Fibroblast of peridontal ligament (primary cell): ENCODE measurements at regions not wholly inside any gene's neighbourhood (a gene's known extent, or its start where the extent isn't known, plus 50 kb on each side); places are given as distances from the start of the nearest gene placed in this dataset.

Experiments used
- DNase-seq: peaks from one replicate; pipeline ENCODE4 v3.0.0-alpha.2; 2010; ENCODE audit errors: extremely low read depth

GRCh38 chr4:157886645-157887044, 286.2 kb downstream of the GASK1B start:
- no peak for DNase-seq

DNA sequence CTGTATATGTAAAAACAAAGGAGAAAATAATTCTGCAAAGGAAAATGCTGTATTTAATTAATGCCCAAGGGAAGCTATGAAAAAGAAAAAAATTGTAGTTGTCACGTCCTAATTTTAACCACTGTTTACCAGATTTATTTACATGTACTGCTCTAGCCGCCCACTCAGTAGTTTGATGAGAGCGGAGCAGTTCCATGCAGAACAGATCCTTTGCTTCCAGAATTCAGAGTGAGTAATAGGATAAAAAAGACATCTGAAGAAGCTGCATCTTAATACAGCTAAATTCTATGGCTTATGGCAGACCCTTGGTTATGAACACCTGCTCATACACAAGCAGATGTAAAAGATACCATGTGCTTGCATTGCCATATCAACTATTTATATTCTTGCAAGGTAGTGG, 287.0 kb downstream of the GASK1B start:
- no peak for DNase-seq

- no peak for DNase-seq
Observed at GRCh38 chr4:157882901-157883300, 289.9 kb downstream of the GASK1B start.

DNA sequence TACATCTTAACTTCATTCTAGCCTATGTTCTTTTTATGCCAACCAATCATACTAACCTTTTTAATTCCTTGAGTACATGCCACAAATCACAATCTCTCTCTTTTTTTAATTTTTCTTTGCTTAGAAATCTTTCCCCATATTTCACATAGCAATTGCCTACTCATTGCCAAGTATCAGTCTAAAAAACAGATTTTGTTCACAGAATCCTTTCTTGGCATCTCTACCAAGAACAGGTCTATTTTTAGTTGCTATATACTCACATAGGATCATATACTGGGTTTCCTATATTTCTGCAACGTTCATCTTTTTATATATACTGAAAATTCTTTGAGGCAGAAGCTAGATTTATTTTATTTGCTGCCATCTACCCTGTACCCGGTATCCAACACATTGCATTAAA, 292.1 kb downstream of the GASK1B start:
- no peak for DNase-seq

GRCh38 chr4:157854819-157855218, 318.0 kb downstream of the GASK1B start:
- no peak for DNase-seq

GRCh38 chr4:157840648-157841047, 332.2 kb downstream of the GASK1B start:
- DNase-seq, result no peak

DNA sequence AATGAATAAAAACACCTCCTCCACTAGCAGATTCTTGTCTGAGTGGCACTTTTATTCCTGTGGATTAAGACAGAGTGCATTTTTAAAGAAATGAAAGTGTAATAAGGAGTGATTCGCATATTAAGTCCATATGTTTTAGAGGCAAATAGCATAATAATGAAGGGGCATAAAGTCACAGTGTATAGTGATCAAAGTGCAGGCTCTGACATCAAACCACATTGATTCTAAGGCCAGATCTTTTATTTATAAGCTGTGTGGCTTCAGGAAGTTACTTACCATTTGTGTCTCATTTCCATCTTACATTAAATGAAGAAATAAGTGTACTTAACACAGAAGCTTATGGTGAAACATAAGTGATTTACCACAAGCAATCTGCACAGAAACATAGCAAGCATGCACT, 332.8 kb downstream of the GASK1B start:
- DNase-seq, result no peak

GRCh38 chr4:157838366-157838765, 334.5 kb downstream of the GASK1B start:
- peak; percentile 7 for DNase-seq

- DNase-seq, result no peak
Observed at GRCh38 chr4:157837071-157837703, 335.6 kb downstream of the GASK1B start.

GRCh38 chr4:157832596-157832995, 340.2 kb downstream of the GASK1B start:
- no peak for DNase-seq

GRCh38 chr4:157824021-157824420, 348.8 kb downstream of the GASK1B start:
- no peak for DNase-seq

GRCh38 chr4:157821814-157822213, 351.0 kb downstream of the GASK1B start:
- no peak for DNase-seq

- no peak for DNase-seq
Observed at GRCh38 chr4:157819693-157820464, 352.9 kb downstream of the GASK1B start.

DNA sequence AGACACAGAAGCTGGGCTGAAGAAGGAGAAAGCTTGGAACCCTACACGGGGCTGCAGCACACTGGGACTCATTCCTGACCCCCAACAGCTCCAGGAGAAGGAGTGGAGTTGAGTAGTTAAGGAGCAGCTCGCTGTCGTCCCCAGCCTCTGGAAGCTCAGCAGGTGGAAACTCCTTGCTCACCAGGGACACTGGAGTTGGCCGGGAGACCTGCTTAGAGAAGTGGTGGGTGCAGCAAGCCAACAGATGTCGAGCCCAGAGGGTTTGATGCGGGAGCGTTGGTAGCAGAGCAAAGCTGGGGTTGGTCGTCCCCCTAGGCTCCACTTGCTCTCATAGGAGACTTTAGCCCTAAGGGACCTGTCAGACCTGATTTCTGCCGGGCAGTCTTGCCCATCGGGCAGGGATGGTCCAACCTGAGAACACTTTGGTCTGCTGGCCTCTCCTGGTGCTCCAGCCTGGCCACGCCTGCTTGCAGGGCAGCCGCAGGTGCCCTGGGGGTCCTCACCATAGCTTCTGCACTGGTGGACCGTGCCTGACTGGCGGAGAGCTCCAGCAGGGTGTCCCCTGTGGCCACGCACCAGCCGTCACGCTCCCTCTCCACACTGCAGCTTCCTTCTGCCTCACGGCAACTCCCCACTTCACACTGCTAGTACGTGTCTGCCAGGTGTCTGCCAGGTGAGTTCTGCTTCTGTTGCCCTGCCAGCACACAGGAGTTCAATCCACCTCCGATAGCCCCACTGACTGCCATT, 353.7 kb downstream of the GASK1B start:
- no peak for DNase-seq

DNA sequence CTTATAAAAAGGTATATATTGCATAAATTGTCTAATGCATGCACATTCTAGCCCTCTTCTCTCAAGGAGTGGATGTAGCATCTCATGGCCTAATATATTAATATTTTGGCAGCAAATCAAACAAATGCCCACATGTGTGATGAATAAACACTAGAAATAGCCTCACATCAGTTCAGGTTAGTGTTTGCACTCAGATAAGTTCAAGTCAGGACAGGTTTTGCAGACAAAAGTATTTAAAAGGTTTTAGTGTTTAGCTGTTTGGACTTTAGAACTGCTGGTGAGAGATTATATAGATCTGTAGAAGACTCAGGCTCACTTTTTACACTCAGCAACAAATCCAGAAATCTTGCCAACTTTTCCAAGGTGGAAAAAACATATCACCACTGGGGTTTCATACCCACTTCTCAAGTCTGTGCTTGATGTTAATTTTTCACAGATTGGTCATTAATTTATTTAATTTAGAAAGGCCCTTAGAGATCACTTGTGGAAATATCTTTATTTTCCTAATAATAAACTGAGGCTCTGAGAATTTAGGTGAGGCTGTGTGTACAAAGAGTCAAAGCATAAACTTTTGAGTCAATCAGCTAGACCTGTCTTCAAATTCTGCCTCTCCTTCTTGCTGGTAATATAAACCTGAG, 362.6 kb downstream of the GASK1B start:
- DNase-seq, result no peak

DNA sequence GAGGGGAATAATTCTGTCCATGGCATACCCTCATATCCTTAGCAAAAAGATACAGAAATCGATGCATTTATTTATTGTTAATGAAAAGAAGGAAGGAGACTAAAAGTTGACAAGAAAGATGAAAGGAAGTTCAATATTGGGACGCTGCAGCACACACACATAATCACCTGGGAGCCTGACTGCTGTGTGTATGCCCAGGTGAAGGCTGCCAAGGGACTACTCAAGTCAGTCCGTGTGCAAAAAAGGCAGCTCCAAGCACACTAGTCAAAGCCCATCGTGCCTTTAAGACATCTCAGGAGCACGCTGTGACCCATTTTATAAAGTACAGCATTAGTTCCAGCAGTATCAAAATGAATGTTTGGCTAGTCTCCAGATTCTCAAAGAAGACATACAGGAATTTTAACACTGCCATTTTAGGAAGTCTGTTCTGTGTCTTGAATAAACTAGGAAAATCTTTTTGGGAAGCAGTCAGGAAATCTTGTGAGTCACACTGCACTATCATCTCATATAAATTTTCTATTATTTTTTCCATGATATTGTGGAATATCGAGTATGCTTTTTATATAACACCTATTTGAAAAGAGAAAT, 363.9 kb downstream of the GASK1B start:
- no peak for DNase-seq

DNA sequence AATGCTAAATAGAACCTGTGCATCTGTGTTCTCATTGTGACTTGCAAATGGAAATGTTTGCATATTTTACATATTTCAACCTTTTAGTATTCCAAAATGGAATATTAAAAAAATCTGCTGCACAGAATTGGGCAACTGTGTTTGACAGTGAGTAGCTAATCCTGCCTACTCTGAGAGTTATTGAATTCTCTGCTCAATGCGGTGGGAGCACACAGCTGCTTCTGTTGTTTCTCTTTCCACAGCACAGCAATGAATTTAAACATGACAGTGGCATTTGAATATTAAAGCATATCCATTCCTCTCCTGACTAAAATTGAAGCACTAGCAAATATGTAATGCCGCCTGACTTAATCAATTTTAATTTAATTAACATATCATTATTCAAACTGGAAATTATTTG, 366.6 kb downstream of the GASK1B start:
- no peak for DNase-seq

- DNase-seq, result peak; percentile 2
Observed at GRCh38 chr4:157804986-157805385, 367.8 kb downstream of the GASK1B start.

DNA sequence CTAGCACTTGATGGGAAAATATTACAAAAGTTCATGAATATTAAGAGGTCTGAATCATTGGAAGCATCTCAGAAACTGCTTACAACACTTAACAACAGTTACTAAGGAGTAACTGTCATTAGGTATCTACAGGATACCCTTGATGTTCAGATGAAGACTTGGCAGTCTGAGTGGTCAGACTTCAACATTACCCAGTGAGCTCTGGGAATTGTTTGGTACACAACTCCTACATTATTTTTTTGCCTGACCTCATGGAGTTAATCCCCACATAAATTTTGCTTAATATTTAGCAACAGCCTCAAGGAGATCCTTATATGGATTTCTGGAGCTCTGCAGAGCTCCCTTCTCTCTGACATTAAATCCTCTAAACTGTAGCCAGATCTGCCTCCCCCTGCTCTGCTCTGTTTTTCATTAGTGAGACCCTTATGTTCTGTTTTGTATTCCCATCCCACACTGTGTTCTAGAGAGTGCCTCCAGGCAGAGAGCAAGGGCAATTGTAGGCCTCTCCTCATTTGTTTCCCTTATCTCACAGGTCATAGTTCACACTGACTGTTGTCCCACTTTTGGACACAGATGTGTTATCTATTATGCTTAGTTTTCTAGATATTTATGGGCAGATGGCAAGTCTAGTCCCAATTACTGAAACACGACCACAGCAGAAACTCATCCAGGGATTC, 368.8 kb downstream of the GASK1B start:
- DNase-seq, result no peak

DNA sequence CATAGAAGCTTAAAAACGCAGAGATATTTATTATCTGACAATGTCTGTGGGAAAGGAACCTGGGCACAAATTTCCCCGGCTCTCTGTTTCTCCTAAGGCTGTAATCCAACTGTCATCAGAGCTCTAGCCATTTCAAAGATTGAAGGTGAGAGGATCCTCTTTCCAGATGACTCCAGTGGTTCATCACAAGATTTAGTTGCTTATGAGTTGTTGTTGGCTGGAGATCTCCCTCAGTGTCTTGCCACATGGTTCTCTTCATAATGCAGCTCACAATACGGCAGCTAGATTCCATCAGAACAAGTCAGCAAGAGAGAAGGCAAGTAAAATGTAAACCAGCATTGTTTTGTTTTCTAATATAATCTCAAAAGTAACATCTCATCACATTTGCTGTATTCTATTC, 369.4 kb downstream of the GASK1B start:
- DNase-seq, result no peak

DNA sequence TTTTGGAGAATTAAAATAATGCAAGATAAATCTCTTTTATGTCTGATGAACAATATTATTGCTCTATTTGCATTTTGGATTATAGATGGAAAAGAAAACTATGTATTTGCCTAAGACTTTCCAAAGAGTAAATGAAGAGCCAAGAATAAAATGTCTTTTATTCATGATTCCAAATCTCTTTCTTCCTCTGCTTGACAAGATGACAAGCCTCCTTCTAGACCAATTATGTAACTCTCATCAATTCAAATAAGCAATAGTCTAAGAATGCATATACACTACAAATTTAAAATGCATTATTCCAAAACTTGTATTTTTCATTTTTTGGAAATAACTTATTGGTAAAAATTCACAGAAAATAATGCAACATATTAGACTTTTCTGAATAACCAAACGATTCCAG, 377.3 kb downstream of the GASK1B start:
- no peak for DNase-seq
